HG03095 (cell line): ENCODE measurements at regions not wholly inside any gene's neighbourhood (a gene's known extent, or its start where the extent isn't known, plus 50 kb on each side); places are given as distances from the start of the nearest gene placed in this dataset.

Source experiments
- ATAC-seq: cut with Tn5 transposase; IDR thresholded peaks from one replicate; pipeline ENCODE4 v1.9.1; 2021; ENCODE audit warnings: moderate library complexity; ENCODE audit not compliant: unreplicated experiment

- ATAC-seq: no peak
These were observed 69.0 kb upstream of the IL6 start for GRCh38 chr7:22658031-22658430.

DNA sequence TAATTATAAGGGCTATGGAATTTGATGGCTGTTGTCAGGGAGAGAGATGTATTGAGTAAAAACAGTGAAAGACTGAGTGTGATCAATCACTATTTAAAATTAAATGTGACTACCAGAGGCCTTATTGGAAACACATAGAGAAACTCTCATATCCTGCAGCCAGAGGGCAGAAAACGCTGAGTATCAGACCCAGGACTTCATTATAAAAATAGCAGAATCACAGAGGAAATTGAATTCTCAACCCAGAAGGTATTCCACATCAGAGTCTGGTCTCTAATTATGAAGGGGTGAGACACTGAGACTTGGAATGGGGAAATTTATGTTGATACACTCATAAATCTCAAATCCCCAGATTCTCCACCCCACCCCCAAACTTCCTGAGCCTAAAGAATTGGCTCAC is 69.5 kb upstream of the IL6 start:
- ATAC-seq: no peak

DNA sequence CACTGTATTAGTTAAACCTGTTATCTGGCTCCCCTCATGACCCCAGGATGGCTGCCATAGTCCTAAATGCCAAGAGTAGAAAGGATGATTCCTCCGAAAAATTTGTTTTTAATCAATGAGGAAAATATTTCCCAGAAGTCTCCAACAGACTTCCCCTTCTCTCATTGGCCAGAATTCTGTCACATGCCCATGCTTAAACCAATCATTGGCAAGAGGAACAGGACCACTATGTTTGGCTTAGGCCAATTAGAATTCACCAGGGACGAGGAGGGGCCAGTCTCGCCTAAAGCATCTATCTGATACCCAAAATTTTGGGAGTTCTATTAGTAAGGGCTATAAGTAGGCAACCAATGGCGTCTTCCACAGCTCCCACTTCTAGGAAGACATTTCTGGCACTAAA is 71.2 kb upstream of the IL6 start:
- ATAC-seq: no peak

- no peak for ATAC-seq
These were observed 72.2 kb upstream of the IL6 start for GRCh38 chr7:22654831-22655230.

DNA sequence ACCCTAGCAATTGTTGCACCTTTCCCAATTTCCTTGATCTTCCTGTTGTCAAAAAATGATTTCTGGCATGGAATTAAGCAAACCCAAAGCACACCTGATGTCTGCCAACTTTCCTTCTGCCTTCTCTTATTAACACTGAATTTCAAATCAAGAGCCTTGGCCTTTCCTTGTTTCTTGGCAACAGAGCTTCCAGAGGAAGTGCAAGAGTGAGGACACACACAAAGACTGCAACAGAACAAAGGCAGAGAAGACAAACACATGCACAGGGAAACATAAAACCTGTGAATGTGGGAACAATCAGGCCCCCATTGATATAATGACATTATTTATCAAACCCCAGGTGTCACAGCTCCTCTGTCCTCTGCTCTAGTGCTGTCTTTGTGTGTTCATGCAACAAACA is 73.0 kb upstream of the IL6 start:
- ATAC-seq: no peak

GRCh38 chr7:22651534-22652243 is 75.3 kb upstream of the IL6 start:
- ATAC-seq: no peak

DNA sequence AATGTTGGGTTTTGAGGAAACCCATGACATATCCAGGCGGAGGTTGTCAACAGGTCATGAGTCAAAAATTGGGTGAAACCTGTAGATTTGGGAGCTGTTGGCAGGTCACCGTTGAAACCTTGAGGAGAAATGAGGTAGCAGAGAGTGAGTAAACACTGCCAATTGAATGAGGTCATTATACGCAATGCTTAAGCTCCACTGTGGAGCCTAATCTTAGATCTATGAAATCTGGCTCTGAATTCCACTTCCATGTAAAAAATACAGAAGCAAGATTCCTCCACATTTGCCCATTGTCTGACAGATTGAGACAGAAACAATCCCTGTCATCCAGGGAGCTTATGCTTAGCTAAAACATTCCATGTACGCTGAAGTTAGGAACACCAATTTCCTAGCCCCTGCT is 76.0 kb upstream of the IL6 start:
- ATAC-seq: no peak

GRCh38 chr7:22649686-22650085 is 77.3 kb upstream of the IL6 start:
- no peak for ATAC-seq

GRCh38 chr7:22647451-22648257 is 79.3 kb upstream of the IL6 start:
- no peak for ATAC-seq

- no peak for ATAC-seq
These were observed 81.4 kb upstream of the IL6 start for GRCh38 chr7:22645418-22646181.

GRCh38 chr7:22642454-22642853 is 84.5 kb upstream of the IL6 start:
- ATAC-seq: no peak

DNA sequence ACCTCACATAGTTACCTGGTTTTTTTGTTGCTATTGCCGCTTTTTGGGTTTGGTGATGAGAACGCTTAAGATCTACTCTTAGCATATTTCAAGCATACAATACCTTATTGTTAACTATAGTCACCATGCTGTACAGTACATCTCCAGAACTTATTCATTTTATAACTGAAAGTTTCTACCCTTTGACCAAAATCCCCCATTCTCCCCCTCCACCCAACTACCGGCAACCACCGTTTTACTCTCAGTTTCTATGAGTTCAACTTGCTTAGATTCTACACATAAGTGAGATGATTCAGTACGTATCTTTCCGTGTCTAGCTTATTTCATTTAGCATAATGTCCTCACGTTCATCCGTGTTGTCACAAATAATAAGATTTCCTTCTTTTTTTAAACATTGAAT is 86.7 kb upstream of the IL6 start:
- ATAC-seq: peak; percentile 98

- no peak for ATAC-seq
These were observed 87.6 kb upstream of the IL6 start for GRCh38 chr7:22639396-22639795.

GRCh38 chr7:22635349-22635748 is 91.7 kb upstream of the IL6 start:
- ATAC-seq: no peak

DNA sequence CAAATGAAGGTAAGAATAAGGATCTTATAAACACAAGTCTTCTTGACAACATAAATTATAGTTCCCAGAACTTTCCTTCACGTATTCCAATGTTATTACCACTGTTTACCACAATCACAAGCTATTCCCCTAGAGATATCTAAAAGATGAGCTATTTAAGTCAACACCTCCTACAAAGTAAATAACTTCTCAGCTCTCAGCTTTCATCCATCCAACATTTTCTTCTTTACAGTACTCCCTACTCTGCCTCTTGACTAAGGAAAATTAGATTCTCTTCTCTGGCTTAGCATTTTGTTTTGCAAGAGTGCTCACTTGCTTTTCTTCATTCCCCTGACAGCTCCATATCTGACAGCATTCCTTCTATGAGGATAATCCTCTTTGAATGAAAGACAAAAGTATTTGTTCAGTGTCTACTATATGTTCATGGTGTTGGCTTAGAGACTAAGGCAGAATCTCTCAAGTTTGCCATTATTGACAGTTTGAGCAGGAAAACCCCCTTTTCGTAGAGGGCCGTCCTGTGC is 93.0 kb upstream of the IL6 start:
- ATAC-seq: no peak

GRCh38 chr7:22633286-22633953 is 93.6 kb upstream of the IL6 start:
- no peak for ATAC-seq

- ATAC-seq: no peak
These were observed 94.3 kb upstream of the IL6 start for GRCh38 chr7:22632674-22633073.

GRCh38 chr7:22631730-22632129 is 95.3 kb upstream of the IL6 start:
- no peak for ATAC-seq

- no peak for ATAC-seq
These were observed 96.9 kb upstream of the IL6 start for GRCh38 chr7:22630069-22630468.

DNA sequence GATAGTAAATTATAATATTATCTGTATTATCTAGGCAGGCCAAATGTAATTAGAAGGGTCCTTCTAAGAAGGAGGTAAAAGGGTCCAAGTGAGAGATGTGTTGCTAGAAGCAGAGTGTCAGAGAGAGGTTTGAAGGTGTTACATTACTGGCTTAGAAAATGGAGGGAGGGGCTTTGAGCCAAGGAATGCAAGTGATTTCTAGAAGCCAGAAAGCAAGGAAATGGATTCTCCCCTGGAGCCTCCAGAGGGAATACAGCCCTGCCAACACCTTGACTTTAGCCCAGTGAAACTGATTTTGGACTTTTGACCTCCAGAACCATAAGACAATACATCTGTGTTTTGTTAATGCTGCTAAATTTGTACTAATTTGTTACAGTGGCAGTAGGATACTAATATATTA is 97.9 kb upstream of the IL6 start:
- no peak for ATAC-seq

DNA sequence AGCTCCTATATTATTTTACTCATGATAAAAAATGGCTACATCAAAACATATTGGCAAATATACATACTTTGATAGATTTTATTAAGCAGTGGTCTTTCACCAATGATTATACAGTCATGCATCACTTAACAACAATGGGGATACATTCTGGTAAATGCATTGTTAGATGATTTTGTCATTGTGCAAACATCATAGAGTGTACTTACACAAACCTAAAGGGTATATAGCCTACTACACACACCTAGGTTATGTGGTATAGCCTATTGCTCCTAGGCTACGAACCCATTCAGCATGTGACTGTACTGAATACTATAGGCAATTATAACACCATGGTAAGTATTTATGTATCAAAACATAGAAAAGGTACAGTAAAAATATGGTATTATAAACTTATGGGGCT is 98.9 kb upstream of the IL6 start:
- no peak for ATAC-seq
